ENCODE measurements at regions not wholly inside any gene's neighbourhood (a gene's known extent, or its start where the extent isn't known, plus 50 kb on each side); places are given as distances from the start of the nearest gene placed in this dataset.

GRCh38 chrX:81868979-81869378 is 667.1 kb downstream of the SH3BGRL start:
- TF ChIP-seq POU2F2 (IDR thresholded peaks at IDR 0.05; ENCODE audit: low read depth, low read length) = no peak
- TF ChIP-seq POLR2AphosphoS5 (IDR thresholded peaks at IDR 0.05; ENCODE audit: low read depth, low read length) = no peak
- TF ChIP-seq POLR2A (IDR thresholded peaks at IDR 0.05; ENCODE audit: low read depth, low read length) = no peak
- no peak for TF ChIP-seq TAF1 (IDR thresholded peaks at IDR 0.05; ENCODE audit: low read depth, low read length)

Measured in GM12891 (cell line).